Loucy (cell line): ENCODE measurements at regions not wholly inside any gene's neighbourhood (a gene's known extent, or its start where the extent isn't known, plus 50 kb on each side); places are given as distances from the start of the nearest gene placed in this dataset.

Experiments used
- CTCF ChIP-seq: fragments of 200-600 bp; sonication (generic); conservative IDR thresholded peaks from 2 replicates; pipeline ENCODE4 v1.5.1; 2014; ENCODE audit warnings: mild to moderate bottlenecking, antibody characterized with exemption, low read length
- EZH2phosphoT487 ChIP-seq: fragments of 200-600 bp; IDR thresholded peaks from 2 replicates; pipeline ENCODE4 v1.6.1; 2018; ENCODE audit warnings: antibody characterized with exemption, mild to moderate bottlenecking, moderate library complexity, borderline replicate concordance

DNA sequence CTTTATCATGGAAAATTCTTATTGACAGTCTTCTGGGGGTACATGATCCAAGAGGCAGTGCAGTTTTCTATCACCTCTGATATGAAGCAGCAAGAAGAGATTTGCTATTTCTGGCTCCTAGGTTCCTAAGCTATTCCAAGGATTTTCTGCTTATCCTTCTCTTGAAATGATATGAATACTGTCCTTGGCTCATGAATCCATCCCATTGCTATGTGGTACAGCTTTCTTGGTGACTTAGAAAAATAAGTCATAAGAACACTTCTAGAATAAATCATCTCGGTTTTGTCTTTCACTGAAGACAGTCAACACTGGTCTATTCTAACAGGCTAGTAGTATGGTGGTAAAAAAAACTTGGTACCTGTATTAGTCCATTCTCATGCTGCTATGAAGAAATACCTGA is 333.6 kb upstream of the RASGRP1 start:
- no peak for TF ChIP-seq CTCF
- TF ChIP-seq EZH2phosphoT487: no peak
